H9 (cell line): ENCODE measurements at regions not wholly inside any gene's neighbourhood (a gene's known extent, or its start where the extent isn't known, plus 50 kb on each side); places are given as distances from the start of the nearest gene placed in this dataset.

Experiments
- DNase-seq: peaks from one replicate; pipeline ENCODE4 v3.0.0-alpha.2; 2017
- H2AFZ ChIP-seq: one replicate; pipeline ENCODE4 v1.6.1; 2013; ENCODE audit warnings: mild to moderate bottlenecking, low read length, control low read depth, moderate library complexity
- H2AK5ac ChIP-seq: 2 replicates; pipeline ENCODE4 v1.6.1; 2013; ENCODE audit warnings: low read length, control low read depth, mixed read lengths; ENCODE audit not compliant: insufficient read length
- H2BK120ac ChIP-seq: one replicate; pipeline ENCODE4 v1.6.1; 2013; ENCODE audit warnings: low read depth, mild to moderate bottlenecking, low read length, control low read depth, inconsistent platforms; ENCODE audit not compliant: poor library complexity, severe bottlenecking
- H2BK12ac ChIP-seq: 2 replicates; pipeline ENCODE4 v1.6.1; 2013; ENCODE audit warnings: low read length, control low read depth, mixed read lengths, low read depth; ENCODE audit not compliant: insufficient read length
- H2BK15ac ChIP-seq: 2 replicates; pipeline ENCODE4 v1.6.1; 2013; ENCODE audit warnings: low read depth, low read length, control low read depth
- H2BK20ac ChIP-seq: one replicate; pipeline ENCODE4 v1.6.1; 2013; ENCODE audit warnings: low read depth, mild to moderate bottlenecking, low read length, control low read depth, inconsistent platforms; ENCODE audit not compliant: poor library complexity, severe bottlenecking
- H2BK5ac ChIP-seq: 2 replicates; pipeline ENCODE4 v1.6.1; 2013; ENCODE audit warnings: low read length, control low read depth, mixed read lengths; ENCODE audit not compliant: insufficient read length
- H3K14ac ChIP-seq: 2 replicates; pipeline ENCODE4 v1.6.1; 2013; ENCODE audit warnings: low read length, control low read depth; ENCODE audit not compliant: insufficient read depth
- H3K18ac ChIP-seq: 2 replicates; pipeline ENCODE4 v1.6.1; 2013; ENCODE audit warnings: low read depth, mild to moderate bottlenecking, mixed read lengths, low read length, control low read depth; ENCODE audit not compliant: insufficient read length
- H3K23ac ChIP-seq: 2 replicates; pipeline ENCODE4 v1.6.1; 2013; ENCODE audit warnings: low read length, control low read depth, mixed read lengths, low read depth; ENCODE audit not compliant: insufficient read length
- H3K23me2 ChIP-seq: 2 replicates; pipeline ENCODE4 v1.6.1; 2013; ENCODE audit warnings: low read depth, mild to moderate bottlenecking, mixed read lengths, low read length, control low read depth; ENCODE audit not compliant: insufficient read length, poor library complexity, severe bottlenecking
- H3K27ac ChIP-seq: 2 replicates; pipeline ENCODE4 v1.5.1; 2013; ENCODE audit warnings: low read length, control low read depth, mixed read lengths, low read depth; ENCODE audit not compliant: insufficient read length
- H3K27me3 ChIP-seq: 2 replicates; pipeline ENCODE4 v1.6.1; 2013; ENCODE audit warnings: low read length, control low read depth, inconsistent platforms; ENCODE audit not compliant: insufficient read depth
- H3K4ac ChIP-seq: 2 replicates; pipeline ENCODE4 v1.6.1; 2013; ENCODE audit warnings: low read depth, mild to moderate bottlenecking, control low read depth, inconsistent platforms, low read length, moderate library complexity
- H3K4me1 ChIP-seq: 2 replicates; pipeline ENCODE4 v1.6.1; 2013; ENCODE audit warnings: low read length, control low read depth, inconsistent platforms; ENCODE audit not compliant: insufficient read depth
- H3K4me2 ChIP-seq: 2 replicates; pipeline ENCODE4 v1.6.1; 2013; ENCODE audit warnings: low read length, control low read depth, mixed read lengths; ENCODE audit not compliant: insufficient read length, insufficient read depth
- H3K56ac ChIP-seq: 2 replicates; pipeline ENCODE4 v1.6.1; 2013; ENCODE audit warnings: low read depth, mild to moderate bottlenecking, mixed read lengths, low read length, control low read depth; ENCODE audit not compliant: insufficient read length
- H3K79me1 ChIP-seq: 2 replicates; pipeline ENCODE4 v1.6.1; 2013; ENCODE audit warnings: low read depth, mild to moderate bottlenecking, moderate library complexity, low read length, control low read depth, inconsistent platforms; ENCODE audit not compliant: insufficient read depth, poor library complexity, severe bottlenecking
- H3K79me2 ChIP-seq: 2 replicates; pipeline ENCODE4 v1.6.1; 2013; ENCODE audit warnings: low read length, control low read depth, inconsistent platforms; ENCODE audit not compliant: insufficient read depth
- H3K9ac ChIP-seq: 2 replicates; pipeline ENCODE4 v1.6.1; 2013; ENCODE audit warnings: low read length, control low read depth, mixed read lengths; ENCODE audit not compliant: insufficient read length; ENCODE audit errors: extremely low read depth
- H3K9me3 ChIP-seq: one replicate; pipeline ENCODE4 v1.6.1; 2013; ENCODE audit warnings: low read depth, low read length, inconsistent platforms; ENCODE audit not compliant: control insufficient read depth
- H3T11ph ChIP-seq: one replicate; pipeline ENCODE4 v1.6.1; 2013; ENCODE audit warnings: mild to moderate bottlenecking, low read length, control low read depth, inconsistent platforms
- H4K20me1 ChIP-seq: one replicate; pipeline ENCODE4 v1.6.1; 2013; ENCODE audit not compliant: control insufficient read depth, insufficient read length, insufficient read depth
- H4K5ac ChIP-seq: 2 replicates; pipeline ENCODE4 v1.6.1; 2013; ENCODE audit warnings: low read depth, mild to moderate bottlenecking, mixed read lengths, low read length, control low read depth; ENCODE audit not compliant: insufficient read length
- H4K8ac ChIP-seq: replicated peaks from 2 replicates; pipeline ENCODE4 v1.6.1; 2013; ENCODE audit warnings: low read length, control low read depth, mixed read lengths, low read depth; ENCODE audit not compliant: insufficient read length
- H4K91ac ChIP-seq: 2 replicates; pipeline ENCODE4 v1.6.1; 2013; ENCODE audit warnings: low read depth, mild to moderate bottlenecking, moderate library complexity, mixed read lengths, low read length, control low read depth; ENCODE audit not compliant: insufficient read length
- H3K27ac Mint-ChIP-seq, 3 experiments: 2 replicates in 2 of 3; 3 replicates in 1 of 3; pipeline ENCODE4 v1.8.0; 2020 to 2021; ENCODE audit warnings: mixed read lengths in 3 of 3, mild to moderate bottlenecking in 1 of 3, moderate library complexity in 1 of 3
- H3K27me3 Mint-ChIP-seq: 2 replicates; pipeline ENCODE4 v1.8.0; 2021; ENCODE audit warnings: low read depth, mild to moderate bottlenecking, moderate library complexity, mixed read lengths
- H3K36me3 Mint-ChIP-seq, 3 experiments: 2 replicates in 2 of 3; 3 replicates in 1 of 3; pipeline ENCODE4 v1.8.0; 2020 to 2021; ENCODE audit warnings: low read depth in 3 of 3, mixed read lengths in 3 of 3; ENCODE audit not compliant: insufficient read depth in 1 of 3
- H3K4me1 Mint-ChIP-seq, 2 experiments: 2 replicates each; pipeline ENCODE4 v1.8.0; 2020; ENCODE audit warnings: mixed read lengths in 2 of 2
- H3K4me3 Mint-ChIP-seq, 2 experiments: 2 replicates in 1 of 2; 3 replicates in 1 of 2; pipeline ENCODE4 v1.8.0; 2020 to 2021; ENCODE audit warnings: mild to moderate bottlenecking in 2 of 2, mixed read lengths in 2 of 2, moderate library complexity in 1 of 2
- H3K9me3 Mint-ChIP-seq, 2 experiments: 2 replicates in 1 of 2; 3 replicates in 1 of 2; pipeline ENCODE4 v1.8.0; 2020; ENCODE audit warnings: mild to moderate bottlenecking in 2 of 2, mixed read lengths in 2 of 2, moderate library complexity in 1 of 2
- CTCF ChIP-seq: fragments of 200-600 bp; sonication (generic); conservative IDR thresholded peaks from 3 replicates; pipeline ENCODE4 v1.8.0; 2021; ENCODE audit warnings: antibody characterized with exemption, mild to moderate bottlenecking
- WGBS: extraction: QIAGEN DNeasy Blood & Tissue Kit; methylation state at CpG from one replicate; pipeline ENCODE4 v1.1.7; 2013; ENCODE audit warnings: missing lambda C conversion rate, low lambda C conversion rate, mixed read lengths; ENCODE audit not compliant: insufficient read length; ENCODE audit errors: extremely low coverage; 5-methylcytosine and 5-hydroxymethylcytosine counted together

DNA sequence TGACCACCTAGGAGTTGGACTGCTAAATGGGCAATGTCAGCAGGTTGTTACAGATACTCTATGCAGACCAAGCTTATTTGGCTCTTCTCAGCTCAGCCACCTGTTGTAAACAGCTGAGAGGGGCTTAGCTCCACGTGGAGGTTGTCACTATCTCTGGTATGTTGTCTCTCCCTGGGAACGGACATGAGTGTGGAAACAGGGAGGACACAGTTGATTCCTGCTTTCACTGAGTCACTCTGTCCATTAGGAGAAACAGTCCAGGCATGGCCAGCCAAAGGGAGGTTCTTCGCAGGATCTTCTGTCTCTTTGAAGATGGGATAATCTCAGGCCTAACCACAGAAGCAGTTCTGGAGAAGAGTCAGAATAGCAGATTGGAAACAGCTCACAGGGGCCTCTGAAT is 121.2 kb downstream of the PALM2AKAP2 start:
- H3K79me1 ChIP-seq, result no peaks in the 10 kb centered on the region
- Mint-ChIP-seq H3K27me3 (no peaks in the 10 kb centered on the region), H3K36me3 (no peaks in the 10 kb centered on the region), H3K9me3 (no peaks in the 10 kb centered on the region), H3K4me3 (no peak overlapping the region), H3K27ac (no peak overlapping the region), H3K4me1 (no peaks in the 10 kb centered on the region)
- H4K20me1 ChIP-seq, result no peaks in the 10 kb centered on the region
- H4K8ac ChIP-seq, result no peak overlapping the region
- no peak overlapping the region for H2BK20ac ChIP-seq
- no peak overlapping the region for H2AK5ac ChIP-seq
- no peak overlapping the region for H3K4me2 ChIP-seq
- no peak overlapping the region for H4K91ac ChIP-seq
- no peak overlapping the region for H3K14ac ChIP-seq
- H3K27me3 ChIP-seq, result no peaks in the 10 kb centered on the region
- WGBS, result no CpG with 5 or more reads among the region's 3 CpGs
- no peak overlapping the region for H3K23ac ChIP-seq
- no peaks in the 10 kb centered on the region for H3K4me1 ChIP-seq
- H3K79me2 ChIP-seq, result no peaks in the 10 kb centered on the region
- H4K5ac ChIP-seq, result no peak overlapping the region
- no peak overlapping the region for H2BK15ac ChIP-seq
- no peaks in the 10 kb centered on the region for H3K23me2 ChIP-seq
- H2BK12ac ChIP-seq, result no peak overlapping the region
- H2BK5ac ChIP-seq, result no peak overlapping the region
- TF ChIP-seq CTCF, result no peak
- no peak overlapping the region for H3T11ph ChIP-seq
- DNase-seq, result no peak
- no peak overlapping the region for H3K56ac ChIP-seq
- H3K9ac ChIP-seq, result no peak overlapping the region
- H3K9me3 ChIP-seq, result no peaks in the 10 kb centered on the region
- H2BK120ac ChIP-seq, result no peak overlapping the region
- H3K27ac ChIP-seq, result no peak overlapping the region
- no peak overlapping the region for H2AFZ ChIP-seq
- no peak overlapping the region for H3K4ac ChIP-seq
- H3K18ac ChIP-seq, result no peak overlapping the region
